Mesenchymal stem cell (in vitro differentiated cells and primary cell): ENCODE measurements at regions not wholly inside any gene's neighbourhood (a gene's known extent, or its start where the extent isn't known, plus 50 kb on each side); places are given as distances from the start of the nearest gene placed in this dataset.

Experiments used
- DNase-seq: peaks from one replicate; pipeline ENCODE4 v3.0.0-alpha.2; 2013
- H2AFZ ChIP-seq: one replicate; pipeline ENCODE4 v1.6.1; 2013; ENCODE audit warnings: low read depth, mild to moderate bottlenecking, control low read depth, inconsistent platforms, low read length, moderate library complexity
- H2AK5ac ChIP-seq: 2 replicates; pipeline ENCODE4 v1.6.1; 2013; ENCODE audit warnings: low read length, moderate library complexity, mild to moderate bottlenecking, inconsistent platforms; ENCODE audit not compliant: severe bottlenecking
- H2BK120ac ChIP-seq: one replicate; pipeline ENCODE4 v1.6.1; 2013; ENCODE audit warnings: low read depth, mild to moderate bottlenecking, inconsistent platforms, low read length, moderate library complexity
- H2BK12ac ChIP-seq, 2 experiments: one replicate each; pipeline ENCODE4 v1.6.1; 2013; ENCODE audit warnings: inconsistent platforms in 2 of 2, low read length in 2 of 2, mild to moderate bottlenecking in 2 of 2, moderate library complexity in 2 of 2, control low read depth in 1 of 2
- H2BK15ac ChIP-seq: one replicate; pipeline ENCODE4 v1.6.1; 2013; ENCODE audit warnings: mild to moderate bottlenecking, low read depth, inconsistent platforms; ENCODE audit not compliant: poor library complexity, severe bottlenecking
- H2BK5ac ChIP-seq: 2 replicates; pipeline ENCODE4 v1.6.1; 2013; ENCODE audit warnings: low read depth, mild to moderate bottlenecking, low read length, control low read depth, inconsistent platforms; ENCODE audit not compliant: poor library complexity, severe bottlenecking
- H3K14ac ChIP-seq, 2 experiments: one replicate each; pipeline ENCODE4 v1.6.1; 2013; ENCODE audit warnings: inconsistent platforms in 2 of 2, low read length in 2 of 2, control low read depth in 1 of 2, mild to moderate bottlenecking in 1 of 2, moderate library complexity in 1 of 2
- H3K18ac ChIP-seq, 2 experiments: one replicate each; pipeline ENCODE4 v1.6.1; 2013; ENCODE audit warnings: inconsistent platforms in 2 of 2, low read length in 2 of 2, control low read depth in 1 of 2, low read depth in 1 of 2, mild to moderate bottlenecking in 1 of 2
- H3K23ac ChIP-seq, 2 experiments: one replicate each; pipeline ENCODE4 v1.6.1; 2013; ENCODE audit warnings: inconsistent platforms in 2 of 2, low read length in 2 of 2, mild to moderate bottlenecking in 2 of 2, moderate library complexity in 2 of 2, control low read depth in 1 of 2
- H3K27ac ChIP-seq: 2 replicates; pipeline ENCODE4 v1.5.1; 2013; ENCODE audit warnings: mild to moderate bottlenecking, moderate library complexity, low read length, control low read depth, inconsistent platforms; ENCODE audit not compliant: poor library complexity, severe bottlenecking
- H3K27me3 ChIP-seq, 2 experiments: 2 replicates each; pipeline versions ENCODE4 v1.6.1 to v1.7.0; 2013; ENCODE audit warnings: low read length in 2 of 2, mild to moderate bottlenecking in 2 of 2, moderate library complexity in 2 of 2, control low read depth in 1 of 2, inconsistent platforms in 1 of 2; ENCODE audit not compliant: control insufficient read depth in 1 of 2, insufficient read depth in 1 of 2
- H3K36me3 ChIP-seq, 2 experiments: 2 replicates each; pipeline versions ENCODE4 v1.6.1 to v1.7.0; 2013; ENCODE audit warnings: low read length in 2 of 2, control low read depth in 1 of 2, inconsistent platforms in 1 of 2, low read depth in 1 of 2, mild to moderate bottlenecking in 1 of 2; ENCODE audit not compliant: insufficient read depth in 2 of 2, control insufficient read depth in 1 of 2
- H3K4ac ChIP-seq, 2 experiments: one replicate each; pipeline ENCODE4 v1.6.1; 2013; ENCODE audit warnings: inconsistent platforms in 2 of 2, low read length in 2 of 2, mild to moderate bottlenecking in 2 of 2, moderate library complexity in 2 of 2, control low read depth in 1 of 2, low read depth in 1 of 2
- H3K4me1 ChIP-seq: 2 replicates; pipeline ENCODE4 v1.6.1; 2013; ENCODE audit warnings: low read depth, low read length, control low read depth; ENCODE audit not compliant: control insufficient read depth, insufficient read depth
- H3K4me2 ChIP-seq: 2 replicates; pipeline ENCODE4 v1.6.1; 2013; ENCODE audit warnings: low read length, mild to moderate bottlenecking, inconsistent platforms; ENCODE audit not compliant: poor library complexity, severe bottlenecking
- H3K4me3 ChIP-seq, 2 experiments: 2 replicates each; pipeline versions ENCODE4 v1.5.1 to v1.7.0; 2013; ENCODE audit warnings: low read length in 2 of 2, mild to moderate bottlenecking in 2 of 2, control low read depth in 1 of 2, low read depth in 1 of 2; ENCODE audit not compliant: insufficient read depth in 1 of 2
- H3K79me1 ChIP-seq: replicated peaks from 2 replicates; pipeline ENCODE4 v1.6.1; 2013; ENCODE audit warnings: mild to moderate bottlenecking, control low read depth, low read length, inconsistent platforms; ENCODE audit not compliant: poor library complexity, severe bottlenecking
- H3K9ac ChIP-seq: 2 replicates; pipeline ENCODE4 v1.7.0; 2013; ENCODE audit warnings: mild to moderate bottlenecking, low read length, moderate library complexity
- H3K9me3 ChIP-seq: 2 replicates; pipeline ENCODE4 v1.7.0; 2013; ENCODE audit warnings: mild to moderate bottlenecking, low read length; ENCODE audit not compliant: control insufficient read depth
- H4K8ac ChIP-seq: one replicate; pipeline ENCODE4 v1.6.1; 2013; ENCODE audit warnings: inconsistent platforms, mild to moderate bottlenecking, low read length, moderate library complexity
- H4K91ac ChIP-seq: one replicate; pipeline ENCODE4 v1.6.1; 2013; ENCODE audit warnings: mild to moderate bottlenecking, low read length, inconsistent platforms
- WGBS: methylation state at CpG from one replicate; pipeline ENCODE4 v1.1.7; 2013; ENCODE audit warnings: mixed read lengths; 5-methylcytosine and 5-hydroxymethylcytosine counted together

GRCh38 chr5:8694545-8694944, 825.6 kb downstream of the MTRR start:
- Histone ChIP-seq H2AFZ (no peak overlapping the region), H3K27me3 (no peaks in the 10 kb centered on the region), H4K91ac (no peak overlapping the region), H2BK5ac (no peak overlapping the region), H2BK120ac (no peak overlapping the region), H3K9ac (no peak overlapping the region), H3K4me1 (no peaks in the 10 kb centered on the region), H3K14ac (no peak overlapping the region), H3K4me2 (no peak overlapping the region), H2BK15ac (no peak overlapping the region), H3K9me3 (no peaks in the 10 kb centered on the region), H3K4me3 (no peak overlapping the region), H3K27ac (no peak overlapping the region), H3K18ac (no peak overlapping the region), H4K8ac (no peak overlapping the region), H2AK5ac (no peak overlapping the region), H3K4ac (no peak overlapping the region), H3K79me1 (no peaks in the 10 kb centered on the region), H3K36me3 (no peaks in the 10 kb centered on the region), H2BK12ac (no peak overlapping the region), H3K23ac (no peak overlapping the region)
- WGBS: 93% methylated on average over 3 of the region's 3 CpGs
- DNase-seq: no peak

- no peak overlapping the region for H3K23ac ChIP-seq
- no peak for DNase-seq
- H2BK5ac ChIP-seq: no peak overlapping the region
- H2BK15ac ChIP-seq: no peak overlapping the region
- no peak overlapping the region for H3K4me2 ChIP-seq
- no peak overlapping the region for H2BK120ac ChIP-seq
- H3K18ac ChIP-seq: no peak overlapping the region
- H3K4ac ChIP-seq: no peak overlapping the region
- no peak overlapping the region for H3K27ac ChIP-seq
- no peaks in the 10 kb centered on the region for H3K27me3 ChIP-seq
- no peak overlapping the region for H4K91ac ChIP-seq
- H2AK5ac ChIP-seq: no peak overlapping the region
- no peak overlapping the region for H2BK12ac ChIP-seq
- H2AFZ ChIP-seq: no peak overlapping the region
- no peak overlapping the region for H3K14ac ChIP-seq
- H3K4me3 ChIP-seq: no peak overlapping the region
- no peaks in the 10 kb centered on the region for H3K36me3 ChIP-seq
- H3K4me1 ChIP-seq: no peaks in the 10 kb centered on the region
- H3K9me3 ChIP-seq: no peaks in the 10 kb centered on the region
- H3K79me1 ChIP-seq: no peaks in the 10 kb centered on the region
- no peak overlapping the region for H3K9ac ChIP-seq
- no peak overlapping the region for H4K8ac ChIP-seq
- WGBS: 60% methylated on average over 1 of the region's 10 CpGs
Observed at GRCh38 chr5:8695902-8696845, 827.2 kb downstream of the MTRR start.

- Histone ChIP-seq H4K8ac (no peak overlapping the region), H2AK5ac (no peak overlapping the region), H3K79me1 (no peaks in the 10 kb centered on the region), H3K9ac (no peak overlapping the region), H2BK15ac (no peak overlapping the region), H3K14ac (no peak overlapping the region), H2BK12ac (peak overlapping the region in 1 of 2 experiments; percentile 63), H3K4me2 (no peak overlapping the region), H2BK5ac (no peak overlapping the region), H3K27me3 (no peaks in the 10 kb centered on the region), H3K4me3 (no peak overlapping the region), H3K9me3 (no peaks in the 10 kb centered on the region), H3K27ac (no peak overlapping the region), H3K4ac (no peak overlapping the region), H3K4me1 (no peaks in the 10 kb centered on the region), H3K23ac (no peak overlapping the region), H4K91ac (no peak overlapping the region), H2AFZ (no peak overlapping the region), H2BK120ac (no peak overlapping the region), H3K18ac (peak overlapping the region in 1 of 2 experiments; percentile 52), H3K36me3 (no peaks in the 10 kb centered on the region)
- 64% methylated on average over 5 of the region's 5 CpGs for WGBS
- peak; percentile 87 for DNase-seq
Observed at GRCh38 chr5:8700222-8700621, 831.3 kb downstream of the MTRR start.

- H3K4ac ChIP-seq: no peak overlapping the region
- H3K14ac ChIP-seq: no peak overlapping the region
- no peaks in the 10 kb centered on the region for H3K4me1 ChIP-seq
- no peaks in the 10 kb centered on the region for H3K27me3 ChIP-seq
- H3K4me2 ChIP-seq: no peak overlapping the region
- H4K91ac ChIP-seq: no peak overlapping the region
- peak overlapping the region in 1 of 2 experiments; percentile 52 for H3K18ac ChIP-seq
- DNase-seq: peak; percentile 78
- H3K4me3 ChIP-seq: no peak overlapping the region
- no peak overlapping the region for H4K8ac ChIP-seq
- H3K9ac ChIP-seq: no peak overlapping the region
- H2BK5ac ChIP-seq: no peak overlapping the region
- H3K36me3 ChIP-seq: no peaks in the 10 kb centered on the region
- H2AK5ac ChIP-seq: no peak overlapping the region
- H3K9me3 ChIP-seq: no peaks in the 10 kb centered on the region
- no peak overlapping the region for H2AFZ ChIP-seq
- no peak overlapping the region for H3K23ac ChIP-seq
- no peak overlapping the region for H2BK15ac ChIP-seq
- no peak overlapping the region for H3K27ac ChIP-seq
- H2BK120ac ChIP-seq: no peak overlapping the region
- H3K79me1 ChIP-seq: no peaks in the 10 kb centered on the region
- 99% methylated on average over 5 of the region's 7 CpGs for WGBS
- H2BK12ac ChIP-seq: no peak overlapping the region
Observed at GRCh38 chr5:8700671-8701070, 831.7 kb downstream of the MTRR start.
